ENCODE measurements at regions not wholly inside any gene's neighbourhood (a gene's known extent, or its start where the extent isn't known, plus 50 kb on each side); places are given as distances from the start of the nearest gene placed in this dataset.
"Not testable (repeated sequence)": the region's sequence is repeated elsewhere in the genome, so short reads cannot be mapped to it uniquely, and the experiment has no call there.

DNA sequence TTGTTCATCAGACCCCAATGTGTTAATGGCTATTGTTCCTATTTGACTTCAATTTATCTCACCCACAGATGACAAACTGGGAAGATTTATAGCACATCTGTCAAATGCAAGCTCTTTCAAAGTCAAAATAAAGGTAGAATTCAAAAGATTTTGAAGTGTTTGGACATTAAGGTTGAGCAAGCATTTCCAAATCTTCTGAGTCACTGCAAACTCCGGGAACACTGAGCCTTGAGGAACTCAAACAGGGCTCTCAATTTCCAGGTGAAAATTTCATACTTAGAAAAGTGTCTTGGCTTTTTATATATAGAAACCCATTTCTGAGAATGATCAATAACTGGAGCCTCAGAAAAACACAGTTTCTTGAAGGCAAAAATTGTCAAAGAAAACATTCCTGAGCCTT is 199.5 kb upstream of the IGFBP7 start:
- DNase-seq (ENCODE audit: low spot score) (no peak), ATAC-seq (ENCODE audit: low FRiP score) (peak; percentile 55)
- TF ChIP-seq, protein P1, sequence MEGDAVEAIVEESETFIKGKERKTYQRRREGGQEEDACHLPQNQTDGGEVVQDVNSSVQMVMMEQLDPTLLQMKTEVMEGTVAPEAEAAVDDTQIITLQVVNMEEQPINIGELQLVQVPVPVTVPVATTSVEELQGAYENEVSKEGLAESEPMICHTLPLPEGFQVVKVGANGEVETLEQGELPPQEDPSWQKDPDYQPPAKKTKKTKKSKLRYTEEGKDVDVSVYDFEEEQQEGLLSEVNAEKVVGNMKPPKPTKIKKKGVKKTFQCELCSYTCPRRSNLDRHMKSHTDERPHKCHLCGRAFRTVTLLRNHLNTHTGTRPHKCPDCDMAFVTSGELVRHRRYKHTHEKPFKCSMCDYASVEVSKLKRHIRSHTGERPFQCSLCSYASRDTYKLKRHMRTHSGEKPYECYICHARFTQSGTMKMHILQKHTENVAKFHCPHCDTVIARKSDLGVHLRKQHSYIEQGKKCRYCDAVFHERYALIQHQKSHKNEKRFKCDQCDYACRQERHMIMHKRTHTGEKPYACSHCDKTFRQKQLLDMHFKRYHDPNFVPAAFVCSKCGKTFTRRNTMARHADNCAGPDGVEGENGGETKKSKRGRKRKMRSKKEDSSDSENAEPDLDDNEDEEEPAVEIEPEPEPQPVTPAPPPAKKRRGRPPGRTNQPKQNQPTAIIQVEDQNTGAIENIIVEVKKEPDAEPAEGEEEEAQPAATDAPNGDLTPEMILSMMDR (IDR thresholded peaks at IDR 0.05): no peak

DNA sequence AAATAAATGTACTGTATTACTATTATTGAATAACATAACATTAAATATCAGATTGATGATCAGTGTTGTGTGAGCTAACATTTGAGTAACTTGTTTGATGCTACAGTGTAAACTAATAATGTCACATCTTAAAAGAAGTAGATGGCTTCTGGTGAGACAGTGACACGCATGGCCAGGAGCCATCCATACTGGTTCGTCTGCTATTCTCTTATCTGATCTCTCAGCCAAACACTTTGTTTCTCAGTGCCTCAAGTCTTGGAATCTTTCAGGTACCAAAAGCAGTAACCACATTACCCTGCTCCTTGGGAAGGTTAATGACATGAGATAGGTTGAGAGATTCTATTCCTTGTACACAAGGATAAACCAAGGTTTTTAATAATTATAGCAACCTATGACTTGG is 198.1 kb upstream of the IGFBP7 start:
- TF ChIP-seq, protein P1 (IDR thresholded peaks at IDR 0.05): no peak
- ATAC-seq (ENCODE audit: low FRiP score): no peak
- DNase-seq (ENCODE audit: low spot score): no peak

DNA sequence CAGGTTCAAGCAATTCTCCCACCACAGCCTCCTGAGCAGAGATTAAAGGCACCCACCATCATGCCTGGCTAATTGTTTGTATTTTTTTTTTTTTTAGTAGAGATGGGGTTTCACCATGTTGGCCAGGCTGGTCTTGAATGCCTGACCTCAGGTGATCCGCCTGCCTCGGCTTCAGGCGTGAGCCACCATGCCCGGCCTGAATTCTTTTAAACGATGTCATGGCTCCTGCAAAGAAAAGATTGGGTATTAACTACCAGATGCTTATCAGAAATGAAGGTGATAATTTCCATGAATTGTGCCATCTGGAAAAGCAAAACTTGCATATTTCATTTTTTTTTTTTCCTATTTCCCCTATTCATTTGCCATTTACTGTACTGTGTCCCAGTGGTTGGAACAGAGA is 195.7 kb upstream of the IGFBP7 start:
- ATAC-seq (ENCODE audit: low FRiP score) (no peak), DNase-seq (ENCODE audit: low spot score) (no peak)
- TF ChIP-seq, protein P1 (IDR thresholded peaks at IDR 0.05): no peak

DNA sequence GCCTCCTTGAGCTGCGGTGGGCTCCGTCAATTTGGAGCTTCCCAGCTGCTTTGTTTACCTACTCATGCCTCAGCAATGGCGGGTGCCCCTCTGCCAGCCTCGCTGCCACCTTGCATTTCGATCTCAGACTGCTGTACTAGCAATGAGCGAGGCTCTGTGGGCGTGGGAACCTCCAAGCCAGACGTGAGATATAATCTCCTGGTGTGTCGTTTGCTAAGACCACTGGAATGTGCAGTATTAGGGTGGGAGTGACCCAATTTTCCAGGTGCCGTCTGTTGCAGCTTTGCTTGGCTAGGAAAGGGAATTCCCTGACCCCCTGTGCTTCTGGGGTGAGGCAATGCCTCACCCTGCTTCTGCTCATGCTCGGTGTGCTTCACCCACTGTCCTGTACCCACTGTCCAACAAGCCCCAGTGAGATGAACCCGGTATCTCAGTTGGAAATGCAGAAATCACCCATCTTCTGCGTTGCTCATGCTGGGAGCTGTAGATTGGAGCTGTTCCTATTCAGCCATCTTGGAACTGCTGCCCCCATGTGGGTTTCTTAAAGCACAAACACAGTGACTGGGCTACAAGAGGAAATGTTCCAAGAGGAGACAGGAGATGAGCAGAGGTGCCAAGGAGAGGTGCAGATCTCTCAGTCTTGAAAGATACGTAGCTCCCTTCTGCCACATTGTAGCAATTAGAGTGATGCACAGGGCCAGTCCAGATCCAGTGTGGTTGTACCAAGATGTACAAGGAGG is 193.0 kb upstream of the IGFBP7 start:
- TF ChIP-seq, protein P1 (IDR thresholded peaks at IDR 0.05): no peak
- no peak for DNase-seq (ENCODE audit: low spot score)
- no peak for ATAC-seq (ENCODE audit: low FRiP score)

DNA sequence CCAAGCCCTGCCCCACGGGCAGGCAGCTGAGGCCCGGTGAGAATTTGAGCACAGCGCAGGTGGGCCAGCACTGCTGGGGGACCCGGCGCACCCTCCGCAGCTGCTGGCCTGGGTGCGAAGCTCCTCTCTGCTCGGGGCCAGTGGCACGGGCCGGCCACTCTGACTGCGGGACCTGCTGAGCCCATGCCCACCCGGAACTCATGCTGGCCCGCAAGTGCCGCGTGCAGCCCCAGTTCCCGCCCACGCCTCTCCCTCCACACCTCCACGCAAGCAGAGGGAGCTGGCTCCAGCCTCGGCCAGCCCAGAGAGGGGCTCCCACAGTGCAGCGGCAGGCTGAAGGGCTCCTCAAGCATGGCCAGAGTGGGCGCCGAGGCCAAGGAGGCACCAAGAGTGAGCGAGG is 190.1 kb upstream of the IGFBP7 start:
- not testable (repeated sequence) for ATAC-seq (ENCODE audit: low FRiP score); DNase-seq (ENCODE audit: low spot score)

DNA sequence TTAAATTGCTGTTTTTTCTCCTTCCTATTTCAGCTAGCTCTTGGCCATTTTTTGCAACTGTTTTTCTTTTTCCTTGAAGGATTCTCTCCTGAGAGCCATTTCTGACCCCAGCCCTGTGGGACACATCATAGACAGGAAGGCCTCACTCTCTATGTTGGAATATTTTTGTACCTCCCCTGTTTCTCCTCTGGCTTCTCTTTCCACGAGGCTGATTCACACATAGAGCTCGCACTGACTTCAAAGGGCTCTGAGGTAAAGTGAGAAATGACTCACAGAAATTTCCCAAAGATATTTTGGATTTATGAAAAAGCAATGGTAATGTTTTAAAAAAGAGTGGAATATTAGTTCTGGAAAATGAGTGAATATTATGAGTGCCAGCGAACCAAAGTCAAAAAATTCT is 181.7 kb upstream of the IGFBP7 start:
- peak; percentile 90 for ATAC-seq (ENCODE audit: low FRiP score)
- TF ChIP-seq, protein P1 (IDR thresholded peaks at IDR 0.05): no peak
- DNase-seq (ENCODE audit: low spot score): no peak

DNA sequence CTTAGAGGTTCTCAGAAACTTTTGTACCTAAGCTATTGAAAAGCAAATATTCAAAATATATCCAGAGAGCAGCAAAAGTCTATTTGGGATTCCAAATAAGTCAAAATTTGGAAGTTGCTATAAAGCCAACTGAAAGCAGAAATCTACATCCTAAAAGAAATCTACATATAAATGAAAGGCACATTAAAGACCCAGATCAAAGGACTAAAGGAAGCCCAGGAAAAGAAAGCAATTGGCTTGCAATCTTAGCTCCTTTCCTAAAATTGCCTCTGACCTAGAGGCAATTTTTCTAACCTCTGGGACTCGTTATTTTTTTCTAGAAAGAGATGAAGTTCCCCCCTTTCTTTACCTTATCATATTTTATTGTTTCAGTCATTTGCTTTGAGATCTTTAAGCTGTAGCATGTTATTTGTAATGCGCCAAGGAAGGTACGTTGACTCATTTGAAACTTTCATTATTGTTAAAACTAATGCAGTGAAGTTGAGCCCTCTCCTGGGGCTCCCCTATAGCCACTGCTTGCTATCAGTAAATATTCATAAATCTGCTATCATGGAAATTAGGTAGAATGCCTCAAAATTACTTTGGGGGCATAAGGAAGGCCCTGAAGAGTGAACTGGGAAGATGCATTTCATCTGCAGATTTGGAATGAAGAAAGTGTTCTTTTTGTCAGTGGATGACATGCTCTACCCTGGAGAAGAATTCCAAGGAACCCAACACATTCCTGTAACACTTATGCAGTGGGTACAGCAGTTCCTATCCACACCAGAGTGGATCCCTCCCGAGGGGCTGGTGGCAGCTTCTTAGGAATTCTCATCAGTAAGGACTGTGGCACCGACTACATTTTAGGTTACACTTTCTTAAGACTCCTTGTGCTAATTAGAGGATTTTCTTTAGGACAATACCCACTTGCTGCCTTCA is 177.8 kb upstream of the IGFBP7 start:
- DNase-seq (ENCODE audit: low spot score): no peak
- ATAC-seq (ENCODE audit: low FRiP score): no peak
- TF ChIP-seq, protein P1 (IDR thresholded peaks at IDR 0.05): no peak

Measured in omental fat pad (tissue), 3 donors.